ENCODE measurements at regions not wholly inside any gene's neighbourhood (a gene's known extent, or its start where the extent isn't known, plus 50 kb on each side); places are given as distances from the start of the nearest gene placed in this dataset.

GRCh38 chr19:28878862-28879566, 333.9 kb downstream of the UQCRFS1 start:
- CTCF ChIA-PET, result interaction anchor here (0.8 to 1.5 kb wide), 8 partner anchors 8 to 912 kb away, joined by 3 to 8 read pairs (median 3); no protein-coding TSS in a partner anchor
- POLR2A ChIA-PET, result no interaction called here

More at GRCh38 chr19:28878862-28879566, 333.9 kb downstream of the UQCRFS1 start:
- peak; percentile 45 to 47 for TF ChIP-seq CTCF (IDR thresholded peaks at IDR 0.05; ENCODE audit: extremely low read depth in 1 of 2, insufficient read depth in 1 of 2, low read depth in 1 of 2, low read length in 2 of 2)
- TF ChIP-seq MAX (IDR thresholded peaks at IDR 0.05; ENCODE audit: insufficient read depth, insufficient read length), result no peak
- no peak overlapping the region for H3K4me2 ChIP-seq (ENCODE audit: insufficient read depth, low read length)
- H2AFZ ChIP-seq (ENCODE audit: low read depth, low read length), result no peak overlapping the region
- FAIRE-seq (no peak), DNase-seq (ENCODE audit: low read depth, low spot score) (peak; percentile 20)
- intact Hi-C loops (cut with micrococcal nuclease) (loop anchor here (1.0 to 2.0 kb wide), 2 partner anchors 413 to 912 kb away; no protein-coding TSS in a partner anchor), dilution Hi-C loops (cut with MboI; ENCODE audit: extremely low pct_ligation_motif_present, low sequenced_read_pairs) (no loop called here)
- no peaks in the 10 kb centered on the region for H3K9me1 ChIP-seq (replicated peaks; ENCODE audit: control insufficient read depth, extremely low read depth, insufficient read depth, low read length)
- no peak overlapping the region for H3K27ac ChIP-seq (ENCODE audit: insufficient read depth, low read depth, low read length)
- no peaks in the 10 kb centered on the region for H3K36me3 ChIP-seq (ENCODE audit: control insufficient read depth in 2 of 2, extremely low read depth in 1 of 2, insufficient read depth in 2 of 2, low read length in 2 of 2)
- no peaks in the 10 kb centered on the region for H3K79me2 ChIP-seq (ENCODE audit: control insufficient read depth, insufficient read depth, low read length)
- H3K4me1 ChIP-seq (ENCODE audit: control insufficient read depth, extremely low read depth, insufficient read depth, low read length), result no peaks in the 10 kb centered on the region
- H3K9me3 ChIP-seq (replicated peaks; ENCODE audit: control insufficient read depth, insufficient read depth, low read length), result no peaks in the 10 kb centered on the region
- BruUV-seq (replicated peaks), result no TSS peak
- H3K4me3 ChIP-seq (replicated peaks in 1 of 3; ENCODE audit: insufficient read depth in 1 of 3, low read depth in 1 of 3, low read length in 3 of 3), result no peak overlapping the region
- H3K27me3 ChIP-seq (ENCODE audit: control insufficient read depth in 2 of 2, insufficient read depth in 2 of 2, low read length in 2 of 2), result no peaks in the 10 kb centered on the region
- H3K9ac ChIP-seq (replicated peaks; ENCODE audit: extremely low read depth, insufficient read depth, low read length), result no peak overlapping the region
- no peaks in the 10 kb centered on the region for H4K20me1 ChIP-seq (replicated peaks; ENCODE audit: control insufficient read depth, extremely low read depth, insufficient read depth, low read length)

All from endothelial cell of umbilical vein (primary cell).